ENCODE measurements at regions not wholly inside any gene's neighbourhood (a gene's known extent, or its start where the extent isn't known, plus 50 kb on each side); places are given as distances from the start of the nearest gene placed in this dataset.
"Not testable (repeated sequence)": the region's sequence is repeated elsewhere in the genome, so short reads cannot be mapped to it uniquely, and the experiment has no call there.

DNA sequence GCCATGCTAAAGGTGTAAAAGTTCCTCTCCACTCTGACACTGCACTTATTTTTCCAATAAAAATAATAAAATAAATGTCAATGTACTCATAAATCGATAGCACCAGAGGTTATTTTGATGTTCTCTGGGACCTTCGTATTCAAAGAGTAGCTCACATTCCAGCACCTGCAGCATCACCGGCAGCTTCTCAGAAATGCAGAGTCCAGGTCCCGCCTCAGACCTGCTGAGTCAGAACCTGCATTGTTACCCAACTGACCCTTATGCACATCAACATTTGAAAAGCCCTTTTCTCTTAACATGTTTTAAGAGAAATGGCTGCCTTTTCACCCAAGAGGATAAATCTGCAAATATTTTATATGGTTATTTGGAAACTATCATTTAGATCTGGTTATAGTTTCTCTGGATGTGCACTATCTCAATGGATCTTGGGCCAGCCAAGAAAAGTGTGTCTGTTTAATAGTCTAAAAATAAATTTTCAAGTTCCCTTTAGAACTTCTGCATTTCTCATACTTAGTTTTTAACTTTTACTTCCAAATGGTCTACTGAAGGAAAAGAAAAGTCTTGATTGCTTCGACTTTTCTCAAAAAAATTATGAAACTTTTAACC is 216.2 kb upstream of the PRDM1 start:
- H3K4me1 ChIP-seq (ENCODE audit: control insufficient read depth, insufficient read depth, low read length), result peaks cover 3% of the 10 kb centered on the region
- no CpG with 5 or more reads among the region's 5 CpGs for WGBS (ENCODE audit: insufficient coverage, low lambda C conversion rate)
- no peak overlapping the region for H3K27ac ChIP-seq (ENCODE audit: low read length)
- H3K4me3 ChIP-seq (ENCODE audit: low read length), result no peak overlapping the region
- H3K27me3 ChIP-seq (ENCODE audit: control insufficient read depth, insufficient read depth, low read length), result peaks cover 2% of the 10 kb centered on the region
- H3K9me3 ChIP-seq (ENCODE audit: control insufficient read depth, low read depth, low read length), result peaks cover 1% of the 10 kb centered on the region
- H3K36me3 ChIP-seq (ENCODE audit: control insufficient read depth, insufficient read depth, low read length), result no peaks in the 10 kb centered on the region
- no peak for DNase-seq

DNA sequence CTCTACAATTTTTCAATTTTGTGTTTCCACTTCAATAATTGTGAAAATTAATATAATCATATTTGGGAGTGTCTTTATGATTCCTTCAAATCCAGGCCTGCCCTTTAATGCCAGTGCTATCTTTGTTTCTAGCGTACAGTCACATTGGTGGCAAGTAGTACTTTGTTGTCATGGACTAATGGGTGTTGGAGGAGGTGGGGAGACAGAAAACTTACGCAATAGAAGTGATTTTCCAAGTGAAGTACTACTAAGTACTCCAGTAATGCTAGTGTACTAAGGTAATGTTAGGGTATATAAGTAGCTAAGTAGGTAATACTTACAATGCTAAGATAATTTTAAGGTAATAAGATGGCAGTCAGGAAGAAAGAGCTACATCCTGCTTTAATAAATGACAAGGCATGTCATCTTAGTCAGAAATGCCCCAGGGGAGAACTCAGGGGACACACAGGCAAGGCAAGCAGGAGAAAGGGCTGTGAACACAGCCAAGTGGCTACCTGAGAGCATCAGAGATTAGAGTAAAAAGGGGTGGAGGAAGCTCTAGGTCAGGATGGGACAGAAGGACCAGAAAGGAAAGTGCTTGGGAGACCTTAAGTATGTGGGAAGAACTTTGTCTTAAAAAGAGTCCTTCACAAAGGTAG is 217.2 kb upstream of the PRDM1 start:
- Histone ChIP-seq H3K4me3 (ENCODE audit: low read length) (no peak overlapping the region), H3K4me1 (ENCODE audit: control insufficient read depth, insufficient read depth, low read length) (peaks cover 3% of the 10 kb centered on the region), H3K36me3 (ENCODE audit: control insufficient read depth, insufficient read depth, low read length) (no peaks in the 10 kb centered on the region), H3K27ac (ENCODE audit: low read length) (no peak overlapping the region), H3K9me3 (ENCODE audit: control insufficient read depth, low read depth, low read length) (peaks cover 3% of the 10 kb centered on the region), H3K27me3 (ENCODE audit: control insufficient read depth, insufficient read depth, low read length) (peaks cover 2% of the 10 kb centered on the region)
- DNase-seq, result no peak
- WGBS (ENCODE audit: insufficient coverage, low lambda C conversion rate), result 100% methylated on average over 2 of the region's 2 CpGs

GRCh38 chr6:105867821-105868220 is 218.3 kb upstream of the PRDM1 start:
- Histone ChIP-seq H3K4me1 (ENCODE audit: control insufficient read depth, insufficient read depth, low read length) (peaks cover 3% of the 10 kb centered on the region), H3K36me3 (ENCODE audit: control insufficient read depth, insufficient read depth, low read length) (no peaks in the 10 kb centered on the region), H3K9me3 (ENCODE audit: control insufficient read depth, low read depth, low read length) (peaks cover 3% of the 10 kb centered on the region), H3K27ac (ENCODE audit: low read length) (no peak overlapping the region), H3K4me3 (ENCODE audit: low read length) (no peak overlapping the region), H3K27me3 (ENCODE audit: control insufficient read depth, insufficient read depth, low read length) (peaks cover 2% of the 10 kb centered on the region)
- DNase-seq, result no peak
- 100% methylated on average over 1 of the region's 2 CpGs for WGBS (ENCODE audit: insufficient coverage, low lambda C conversion rate)

DNA sequence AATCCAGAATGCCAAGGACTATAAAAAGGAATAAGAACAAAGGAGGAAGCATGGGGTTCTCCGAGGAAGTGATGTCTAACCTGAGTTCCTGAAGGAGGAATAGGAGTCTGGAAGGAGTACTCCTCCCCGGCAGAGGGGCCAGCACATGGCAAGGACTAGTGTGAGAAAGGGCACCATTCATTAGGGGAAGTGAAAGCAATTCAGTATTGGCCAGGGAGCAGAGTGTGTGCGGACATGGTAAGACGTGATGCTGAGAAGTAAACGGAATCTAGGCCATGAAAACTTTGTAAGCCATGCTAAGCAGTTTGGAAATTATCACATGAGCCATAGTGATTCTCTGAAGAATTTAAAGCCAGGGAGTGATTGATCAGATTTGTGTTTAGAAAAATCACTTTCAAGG is 218.9 kb upstream of the PRDM1 start:
- H3K27ac ChIP-seq (ENCODE audit: low read length), result no peak overlapping the region
- peaks cover 3% of the 10 kb centered on the region for H3K9me3 ChIP-seq (ENCODE audit: control insufficient read depth, low read depth, low read length)
- no peak for DNase-seq
- peaks cover 3% of the 10 kb centered on the region for H3K4me1 ChIP-seq (ENCODE audit: control insufficient read depth, insufficient read depth, low read length)
- H3K4me3 ChIP-seq (ENCODE audit: low read length), result no peak overlapping the region
- WGBS (ENCODE audit: insufficient coverage, low lambda C conversion rate), result 100% methylated on average over 1 of the region's 5 CpGs
- H3K27me3 ChIP-seq (ENCODE audit: control insufficient read depth, insufficient read depth, low read length), result peaks cover 2% of the 10 kb centered on the region
- H3K36me3 ChIP-seq (ENCODE audit: control insufficient read depth, insufficient read depth, low read length), result no peaks in the 10 kb centered on the region

GRCh38 chr6:105862936-105863607 is 223.1 kb upstream of the PRDM1 start:
- Histone ChIP-seq H3K27ac (ENCODE audit: low read length) (no peak overlapping the region), H3K4me3 (ENCODE audit: low read length) (no peak overlapping the region), H3K4me1 (ENCODE audit: control insufficient read depth, insufficient read depth, low read length) (no peaks in the 10 kb centered on the region), H3K36me3 (ENCODE audit: control insufficient read depth, insufficient read depth, low read length) (no peaks in the 10 kb centered on the region), H3K27me3 (ENCODE audit: control insufficient read depth, insufficient read depth, low read length) (peaks cover 2% of the 10 kb centered on the region), H3K9me3 (ENCODE audit: control insufficient read depth, low read depth, low read length) (peaks cover 3% of the 10 kb centered on the region)
- no peak for DNase-seq
- 98% methylated on average over 5 of the region's 5 CpGs for WGBS (ENCODE audit: insufficient coverage, low lambda C conversion rate)

DNA sequence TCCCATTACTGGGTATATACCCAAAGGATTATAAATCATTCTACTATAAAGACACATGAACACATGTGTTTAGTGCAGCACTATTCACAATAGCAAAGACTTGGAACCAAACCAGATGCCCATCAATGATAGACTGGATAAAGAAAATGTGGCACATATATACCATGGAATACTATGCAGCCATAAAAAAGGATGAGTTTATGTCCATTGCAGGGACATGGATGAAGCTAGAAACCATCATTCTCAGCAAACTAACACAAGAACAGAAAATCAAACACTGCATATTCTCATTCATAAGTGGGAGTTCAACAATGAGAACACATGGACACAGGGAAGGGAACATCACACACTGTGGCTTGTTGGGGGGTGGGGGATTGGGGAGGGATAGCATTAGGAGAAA is 225.2 kb upstream of the PRDM1 start:
- H3K27me3 ChIP-seq (ENCODE audit: control insufficient read depth, insufficient read depth, low read length); H3K4me3 ChIP-seq (ENCODE audit: low read length); H3K36me3 ChIP-seq (ENCODE audit: control insufficient read depth, insufficient read depth, low read length); H3K4me1 ChIP-seq (ENCODE audit: control insufficient read depth, insufficient read depth, low read length); DNase-seq; H3K27ac ChIP-seq (ENCODE audit: low read length); H3K9me3 ChIP-seq (ENCODE audit: control insufficient read depth, low read depth, low read length): not testable (repeated sequence)

- peak in 1 of 2 donors; percentile 44 for DNase-seq
- no peaks in the 10 kb centered on the region for H3K4me1 ChIP-seq (ENCODE audit: control insufficient read depth, insufficient read depth, low read length)
- H3K27me3 ChIP-seq (ENCODE audit: control insufficient read depth, insufficient read depth, low read length), result no peaks in the 10 kb centered on the region
- no CpG with 5 or more reads among the region's 1 CpG for WGBS (ENCODE audit: insufficient coverage, low lambda C conversion rate)
- H3K9me3 ChIP-seq (ENCODE audit: control insufficient read depth, low read depth, low read length), result peaks cover 4% of the 10 kb centered on the region
- no peak overlapping the region for H3K4me3 ChIP-seq (ENCODE audit: low read length)
- no peaks in the 10 kb centered on the region for H3K36me3 ChIP-seq (ENCODE audit: control insufficient read depth, insufficient read depth, low read length)
- no peak overlapping the region for H3K27ac ChIP-seq (ENCODE audit: low read length)
These were observed 226.7 kb upstream of the PRDM1 start for GRCh38 chr6:105859457-105859856.

DNA sequence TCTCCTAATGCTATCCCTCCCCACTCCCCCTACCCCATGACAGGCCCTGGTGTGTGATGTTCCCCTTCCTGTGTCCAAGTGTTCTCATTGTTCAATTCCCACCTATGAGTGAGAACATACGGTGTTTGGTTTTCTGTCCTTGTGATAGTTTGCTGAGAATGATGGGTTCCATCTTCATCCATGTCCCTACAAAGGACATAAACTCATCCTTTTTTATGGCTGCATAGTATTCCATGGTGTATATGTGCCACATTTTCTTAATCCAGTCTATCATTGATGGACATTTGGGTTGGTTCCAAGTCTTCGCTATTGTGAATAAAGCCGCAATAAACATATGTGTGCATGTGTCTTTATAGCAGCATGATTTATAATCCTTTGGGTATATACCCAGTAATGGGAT is 227.5 kb upstream of the PRDM1 start:
- H3K27me3 ChIP-seq (ENCODE audit: control insufficient read depth, insufficient read depth, low read length); DNase-seq; H3K9me3 ChIP-seq (ENCODE audit: control insufficient read depth, low read depth, low read length); H3K4me3 ChIP-seq (ENCODE audit: low read length); H3K27ac ChIP-seq (ENCODE audit: low read length); H3K4me1 ChIP-seq (ENCODE audit: control insufficient read depth, insufficient read depth, low read length); H3K36me3 ChIP-seq (ENCODE audit: control insufficient read depth, insufficient read depth, low read length): not testable (repeated sequence)
- no CpG with 5 or more reads among the region's 3 CpGs for WGBS (ENCODE audit: insufficient coverage, low lambda C conversion rate)

- no peaks in the 10 kb centered on the region for H3K36me3 ChIP-seq (ENCODE audit: control insufficient read depth, insufficient read depth, low read length)
- H3K27ac ChIP-seq (ENCODE audit: low read length), result no peak overlapping the region
- H3K4me3 ChIP-seq (ENCODE audit: low read length), result no peak overlapping the region
- H3K4me1 ChIP-seq (ENCODE audit: control insufficient read depth, insufficient read depth, low read length), result no peaks in the 10 kb centered on the region
- no peak for DNase-seq
- H3K9me3 ChIP-seq (ENCODE audit: control insufficient read depth, low read depth, low read length), result peaks cover 9% of the 10 kb centered on the region
- WGBS (ENCODE audit: insufficient coverage, low lambda C conversion rate), result 100% methylated on average over 4 of the region's 7 CpGs
- no peaks in the 10 kb centered on the region for H3K27me3 ChIP-seq (ENCODE audit: control insufficient read depth, insufficient read depth, low read length)
These were observed 230.7 kb upstream of the PRDM1 start for GRCh38 chr6:105855433-105855832.

DNA sequence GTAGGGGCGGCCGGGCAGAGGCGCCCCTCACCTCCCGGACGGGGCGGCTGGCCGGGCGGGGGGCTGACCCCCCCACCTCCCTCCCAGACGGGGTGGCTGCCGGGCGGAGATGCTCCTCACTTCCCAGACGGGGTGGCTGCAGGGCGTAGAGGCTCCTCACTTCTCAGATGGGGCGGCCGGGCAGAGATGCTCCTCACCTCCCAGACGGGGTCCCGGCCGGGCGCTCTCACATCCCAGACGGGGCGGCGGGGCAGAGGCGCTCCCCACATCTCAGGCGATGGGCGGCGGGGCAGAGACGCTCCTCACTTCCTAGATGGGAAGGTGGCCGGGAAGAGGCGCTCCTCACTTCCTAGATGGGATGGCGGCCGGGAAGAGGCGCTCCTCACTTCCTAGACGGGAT is 232.2 kb upstream of the PRDM1 start:
- not testable (repeated sequence) for H3K4me1 ChIP-seq (ENCODE audit: control insufficient read depth, insufficient read depth, low read length); H3K27me3 ChIP-seq (ENCODE audit: control insufficient read depth, insufficient read depth, low read length); DNase-seq; H3K4me3 ChIP-seq (ENCODE audit: low read length); H3K27ac ChIP-seq (ENCODE audit: low read length); H3K9me3 ChIP-seq (ENCODE audit: control insufficient read depth, low read depth, low read length); H3K36me3 ChIP-seq (ENCODE audit: control insufficient read depth, insufficient read depth, low read length)
- WGBS (ENCODE audit: insufficient coverage, low lambda C conversion rate), result no CpG with 5 or more reads among the region's 33 CpGs

DNA sequence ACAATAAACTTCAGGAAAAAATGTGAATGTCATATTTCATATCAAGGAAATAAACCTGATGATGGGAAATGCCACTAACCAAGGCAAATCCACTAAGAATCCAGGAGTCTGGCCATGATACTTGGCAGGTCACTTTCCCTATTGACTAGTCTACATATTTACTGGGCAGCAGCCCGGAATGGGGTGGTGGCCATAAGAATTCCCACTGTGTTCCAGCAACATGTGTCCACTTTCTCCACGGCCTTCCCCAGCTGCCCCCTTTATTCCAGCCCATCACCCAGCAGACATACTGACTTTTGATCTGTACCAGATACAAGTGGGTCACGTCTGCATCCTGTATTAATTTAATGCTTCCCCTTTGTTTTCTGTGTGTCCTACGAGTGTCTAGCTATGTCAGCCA is 234.5 kb upstream of the PRDM1 start:
- H3K27ac ChIP-seq (ENCODE audit: low read length), result no peak overlapping the region
- no peaks in the 10 kb centered on the region for H3K4me1 ChIP-seq (ENCODE audit: control insufficient read depth, insufficient read depth, low read length)
- H3K27me3 ChIP-seq (ENCODE audit: control insufficient read depth, insufficient read depth, low read length), result no peaks in the 10 kb centered on the region
- peaks cover 9% of the 10 kb centered on the region for H3K9me3 ChIP-seq (ENCODE audit: control insufficient read depth, low read depth, low read length)
- no peaks in the 10 kb centered on the region for H3K36me3 ChIP-seq (ENCODE audit: control insufficient read depth, insufficient read depth, low read length)
- no peak overlapping the region for H3K4me3 ChIP-seq (ENCODE audit: low read length)
- WGBS (ENCODE audit: insufficient coverage, low lambda C conversion rate), result no CpG with 5 or more reads among the region's 4 CpGs
- DNase-seq, result no peak
